Breast epithelium (tissue), 4 donors: ENCODE measurements at regions not wholly inside any gene's neighbourhood (a gene's known extent, or its start where the extent isn't known, plus 50 kb on each side); places are given as distances from the start of the nearest gene placed in this dataset.

Source experiments
- DNase-seq, 2 donors: peaks; one replicate each; pipeline ENCODE4 v3.0.0-alpha.2; 2019; ENCODE audit warnings: low spot score in 2 of 2
- H3K27ac ChIP-seq, 2 donors: fragments of 200-600 bp; sonication (generic) in 1 of 2; one replicate each; pipeline ENCODE4 v1.5.1; 2016 to 2019; ENCODE audit warnings: mild to moderate bottlenecking in 1 of 2
- H3K27me3 ChIP-seq, 2 donors: fragments of 200-600 bp; sonication (generic) in 1 of 2; one replicate each; pipeline versions ENCODE4 v1.5.1 to v1.6.0; 2017 to 2019; ENCODE audit warnings: control low read depth in 1 of 2, mild to moderate bottlenecking in 1 of 2
- H3K36me3 ChIP-seq: fragments of 200-600 bp; one replicate; pipeline ENCODE4 v1.5.1; 2019
- H3K4me1 ChIP-seq, 2 donors: fragments of 200-600 bp; sonication (generic); one replicate each; pipeline ENCODE4 v1.5.1; 2016 to 2019; ENCODE audit warnings: control low read depth in 1 of 2
- H3K4me3 ChIP-seq, 3 donors: fragments of 200-600 bp; sonication (generic); 1 replicate in 2 of 3; 2 replicates in 1 of 3; pipeline ENCODE4 v1.5.1; 2016 to 2019; ENCODE audit warnings: mild to moderate bottlenecking in 3 of 3, moderate library complexity in 2 of 3
- H3K9me3 ChIP-seq, 2 donors: fragments of 200-600 bp; sonication (generic) in 1 of 2; one replicate each; pipeline ENCODE4 v1.5.1; 2016 to 2019; ENCODE audit warnings: control low read depth in 1 of 2
- POLR2A ChIP-seq: fragments of 450-650 bp; IDR thresholded peaks from one replicate; pipeline ENCODE4 v1.6.1; 2016; ENCODE audit warnings: antibody characterized with exemption, mild to moderate bottlenecking, moderate library complexity
- POLR2AphosphoS5 ChIP-seq, 3 donors: sonication (generic); formaldehyde crosslinking; IDR thresholded peaks; one replicate each; pipeline ENCODE4 v1.6.1; 2017; ENCODE audit warnings: antibody characterized with exemption in 3 of 3
- intact Hi-C: fragments of 100-400 bp; cut with DNase I; formaldehyde crosslinking; loops from one replicate; pipeline ENCODE4 v1.15.1; 2023; ENCODE audit warnings: low total_unique reads
- TF ChIP-seq, protein P1 (sequence below), 3 donors: fragments of 450-650 bp; IDR thresholded peaks; one replicate each; pipeline ENCODE4 v1.5.1; 2016 to 2017; ENCODE audit warnings: antibody characterized with exemption in 3 of 3, mild to moderate bottlenecking in 3 of 3, moderate library complexity in 3 of 3

DNA sequence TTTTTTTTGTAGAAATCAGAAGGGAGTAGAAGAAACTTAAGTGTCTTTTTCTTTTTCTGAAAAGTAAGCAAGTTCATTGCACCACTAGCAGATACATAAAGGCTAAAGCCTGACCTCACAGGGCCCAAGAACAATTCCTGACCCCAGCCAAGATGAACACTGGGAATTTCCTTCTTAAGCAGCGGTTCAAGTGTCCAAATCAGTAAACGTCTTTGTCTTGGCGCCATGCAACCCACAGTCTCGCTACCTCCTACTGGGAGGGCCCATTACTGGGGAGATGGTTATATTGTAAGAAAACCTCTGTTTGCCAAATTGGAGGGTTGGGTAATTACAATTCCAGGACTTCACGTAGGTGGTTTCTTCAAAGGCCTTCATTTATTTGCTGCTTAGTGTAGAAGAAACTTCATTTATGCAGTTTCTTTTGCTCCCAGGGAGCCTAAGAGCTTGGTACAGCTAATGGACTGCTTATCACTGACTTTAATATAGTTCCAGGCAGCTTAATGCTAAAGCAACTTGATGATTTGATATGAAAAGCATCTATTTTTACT, 58.3 kb upstream of the ADRB1 start:
- TF ChIP-seq POLR2AphosphoS5 (IDR thresholded peaks at IDR 0.05) (no peak), POLR2A (no peak)
- TF ChIP-seq, protein P1, sequence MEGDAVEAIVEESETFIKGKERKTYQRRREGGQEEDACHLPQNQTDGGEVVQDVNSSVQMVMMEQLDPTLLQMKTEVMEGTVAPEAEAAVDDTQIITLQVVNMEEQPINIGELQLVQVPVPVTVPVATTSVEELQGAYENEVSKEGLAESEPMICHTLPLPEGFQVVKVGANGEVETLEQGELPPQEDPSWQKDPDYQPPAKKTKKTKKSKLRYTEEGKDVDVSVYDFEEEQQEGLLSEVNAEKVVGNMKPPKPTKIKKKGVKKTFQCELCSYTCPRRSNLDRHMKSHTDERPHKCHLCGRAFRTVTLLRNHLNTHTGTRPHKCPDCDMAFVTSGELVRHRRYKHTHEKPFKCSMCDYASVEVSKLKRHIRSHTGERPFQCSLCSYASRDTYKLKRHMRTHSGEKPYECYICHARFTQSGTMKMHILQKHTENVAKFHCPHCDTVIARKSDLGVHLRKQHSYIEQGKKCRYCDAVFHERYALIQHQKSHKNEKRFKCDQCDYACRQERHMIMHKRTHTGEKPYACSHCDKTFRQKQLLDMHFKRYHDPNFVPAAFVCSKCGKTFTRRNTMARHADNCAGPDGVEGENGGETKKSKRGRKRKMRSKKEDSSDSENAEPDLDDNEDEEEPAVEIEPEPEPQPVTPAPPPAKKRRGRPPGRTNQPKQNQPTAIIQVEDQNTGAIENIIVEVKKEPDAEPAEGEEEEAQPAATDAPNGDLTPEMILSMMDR (IDR thresholded peaks at IDR 0.05) = no peak
- intact Hi-C loops = loop anchor here (10.0 kb wide), 1 partner anchor 1649 kb away; no protein-coding TSS in a partner anchor
- H3K27ac ChIP-seq = no peak overlapping the region
- H3K4me1 ChIP-seq = peaks cover 0 to 5% of the 10 kb centered on the region in 2 donors
- H3K9me3 ChIP-seq = no peaks in the 10 kb centered on the region
- no peaks in the 10 kb centered on the region for H3K27me3 ChIP-seq
- no peak for DNase-seq
- H3K36me3 ChIP-seq = no peaks in the 10 kb centered on the region
- no peak overlapping the region for H3K4me3 ChIP-seq

DNA sequence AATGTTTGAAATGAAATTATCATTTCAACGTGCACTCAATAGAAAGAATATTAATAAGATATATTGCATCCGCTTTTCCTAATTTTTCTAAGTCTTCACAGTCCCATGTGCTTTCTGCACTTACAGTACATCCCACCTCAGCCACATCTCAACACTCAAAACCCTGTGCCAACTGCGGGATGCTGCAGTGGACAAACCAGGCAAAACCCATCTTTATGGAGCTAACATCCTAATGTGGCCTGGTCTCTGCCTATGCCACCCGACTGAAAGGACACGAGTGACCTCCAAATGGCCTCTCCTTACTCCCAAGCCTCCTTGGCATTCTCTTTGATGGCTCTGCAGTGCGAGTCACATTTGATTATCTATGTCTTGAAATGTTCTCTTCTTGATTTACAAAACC, 57.4 kb upstream of the ADRB1 start:
- peaks cover 0 to 5% of the 10 kb centered on the region in 2 donors for H3K4me1 ChIP-seq

DNA sequence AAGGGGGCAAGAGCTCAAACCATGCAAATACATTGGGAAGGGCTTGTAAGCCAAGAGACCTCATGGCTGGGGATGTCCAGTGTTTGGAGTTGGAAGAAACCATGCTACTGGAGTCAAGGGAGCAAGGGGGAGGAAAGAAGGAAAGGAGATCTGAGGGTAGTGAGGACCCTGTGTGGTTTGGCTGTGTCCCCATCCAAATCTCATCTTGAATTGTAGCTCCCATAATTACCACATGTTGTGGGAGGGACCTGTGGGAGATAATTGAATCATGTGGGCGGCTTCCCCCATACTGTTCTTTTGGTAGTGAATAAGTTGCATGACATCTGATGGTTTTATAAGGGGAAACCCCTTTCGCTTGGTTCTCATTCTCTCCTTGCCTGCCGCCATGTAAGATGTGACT, 56.5 kb upstream of the ADRB1 start:
- no peaks in the 10 kb centered on the region for H3K27me3 ChIP-seq
- no peak for DNase-seq
- H3K4me3 ChIP-seq = no peak overlapping the region
- TF ChIP-seq, protein P1 (IDR thresholded peaks at IDR 0.05) = no peak
- TF ChIP-seq POLR2AphosphoS5 (IDR thresholded peaks at IDR 0.05) (no peak), POLR2A (no peak)
- H3K36me3 ChIP-seq = no peaks in the 10 kb centered on the region
- H3K4me1 ChIP-seq = peaks cover 0 to 5% of the 10 kb centered on the region in 2 donors
- intact Hi-C loops = loop anchor here (10.0 kb wide), 1 partner anchor 1648 kb away; no protein-coding TSS in a partner anchor
- no peaks in the 10 kb centered on the region for H3K9me3 ChIP-seq
- no peak overlapping the region for H3K27ac ChIP-seq

More for the DNA sequence above, 57.4 kb upstream of the ADRB1 start:
- intact Hi-C loops = loop anchor here (10.0 kb wide), 1 partner anchor 1648 kb away; no protein-coding TSS in a partner anchor
- no peaks in the 10 kb centered on the region for H3K27me3 ChIP-seq
- TF ChIP-seq POLR2AphosphoS5 (IDR thresholded peaks at IDR 0.05) = no peak
- TF ChIP-seq, protein P1 (IDR thresholded peaks at IDR 0.05) = no peak
- TF ChIP-seq POLR2A = no peak
- H3K36me3 ChIP-seq = no peaks in the 10 kb centered on the region
- no peaks in the 10 kb centered on the region for H3K9me3 ChIP-seq
- H3K4me3 ChIP-seq = no peak overlapping the region
- no peak overlapping the region for H3K27ac ChIP-seq
- DNase-seq = no peak

DNA sequence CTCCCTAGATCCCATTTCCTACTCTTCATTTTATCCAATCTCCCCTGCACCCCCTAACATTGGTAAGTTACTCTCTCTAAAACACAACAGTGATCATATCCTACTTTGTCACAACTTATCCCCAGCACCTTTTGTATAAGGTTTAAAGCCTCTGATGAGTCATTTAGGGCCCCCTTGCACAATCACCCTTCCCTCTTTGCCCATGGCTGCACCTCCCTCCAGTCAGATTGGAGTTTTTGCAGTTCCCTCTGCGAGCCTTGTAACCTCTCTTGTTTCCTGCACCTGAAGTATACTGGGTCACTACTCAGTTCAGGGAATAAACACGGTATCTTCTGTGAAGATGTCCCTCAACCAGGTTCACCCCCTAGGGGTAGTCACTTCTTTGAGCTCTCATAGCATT, 55.9 kb upstream of the ADRB1 start:
- no peaks in the 10 kb centered on the region for H3K36me3 ChIP-seq
- H3K27ac ChIP-seq = no peak overlapping the region
- H3K4me1 ChIP-seq = no peaks in the 10 kb centered on the region
- H3K9me3 ChIP-seq = no peaks in the 10 kb centered on the region
- H3K27me3 ChIP-seq = no peaks in the 10 kb centered on the region
- TF ChIP-seq, protein P1 (IDR thresholded peaks at IDR 0.05) = no peak
- TF ChIP-seq POLR2A (no peak), POLR2AphosphoS5 (IDR thresholded peaks at IDR 0.05) (no peak)
- no peak for DNase-seq
- intact Hi-C loops = loop anchor here (10.0 kb wide), 1 partner anchor 1647 kb away; no protein-coding TSS in a partner anchor
- no peak overlapping the region for H3K4me3 ChIP-seq

DNA sequence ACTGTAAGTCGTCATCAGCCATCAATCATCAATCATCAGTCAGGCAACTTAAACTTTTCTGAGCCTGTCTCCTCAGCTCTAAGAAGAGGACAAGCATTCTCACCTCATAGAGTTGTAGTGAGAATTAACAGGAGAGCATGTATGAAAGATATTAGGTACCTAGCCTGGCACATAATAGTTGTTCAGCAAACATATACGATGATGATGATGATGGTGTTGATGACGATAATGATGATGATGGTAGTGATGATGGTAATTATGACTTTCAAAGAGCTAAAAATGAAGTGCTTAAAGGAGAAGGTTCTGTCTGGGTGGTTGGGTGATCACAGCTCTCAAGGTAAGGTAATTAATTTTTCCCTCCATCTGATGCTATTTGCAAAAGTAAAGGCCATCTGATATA, 55.1 kb upstream of the ADRB1 start:
- no peak for DNase-seq
- Histone ChIP-seq H3K4me3 (no peak overlapping the region), H3K36me3 (no peaks in the 10 kb centered on the region), H3K27ac (no peak overlapping the region), H3K9me3 (no peaks in the 10 kb centered on the region), H3K27me3 (no peaks in the 10 kb centered on the region), H3K4me1 (no peaks in the 10 kb centered on the region)
- intact Hi-C loops = loop anchor here (10.0 kb wide), 1 partner anchor 1646 kb away; no protein-coding TSS in a partner anchor
- TF ChIP-seq, protein P1 (IDR thresholded peaks at IDR 0.05) = no peak
- no peak for TF ChIP-seq POLR2AphosphoS5 (IDR thresholded peaks at IDR 0.05)
- no peak for TF ChIP-seq POLR2A
